HCT116 (cell line): ENCODE measurements at regions not wholly inside any gene's neighbourhood (a gene's known extent, or its start where the extent isn't known, plus 50 kb on each side); places are given as distances from the start of the nearest gene placed in this dataset.
"Not testable (repeated sequence)": the region's sequence is repeated elsewhere in the genome, so short reads cannot be mapped to it uniquely, and the experiment has no call there.

Experiments used
- CTCF ChIP-seq, 3 experiments: fragments of 200-600 bp in 1 of 3; sonication (generic) in 1 of 3; IDR thresholded peaks in 2 of 3; conservative IDR thresholded peaks in 1 of 3; 2 replicates each; pipeline ENCODE4 v1.5.1; 2012 to 2017; ENCODE audit warnings: low read depth in 2 of 3, low read length in 2 of 3, antibody characterized with exemption in 1 of 3, borderline replicate concordance in 1 of 3, control low read depth in 1 of 3, mild to moderate bottlenecking in 1 of 3, mixed read lengths in 1 of 3, mixed run types in 1 of 3, moderate library complexity in 1 of 3; ENCODE audit not compliant: insufficient read depth in 1 of 3
- SRF ChIP-seq: IDR thresholded peaks from 2 replicates; pipeline ENCODE4 v1.6.1; 2012; ENCODE audit warnings: low read depth
- TCF7L2 ChIP-seq: IDR thresholded peaks from 2 replicates; pipeline ENCODE4 v1.7.0; 2011; ENCODE audit warnings: borderline replicate concordance, inconsistent platforms; ENCODE audit not compliant: insufficient read depth, insufficient read length; ENCODE audit errors: extremely low read depth

GRCh38 chr2:129833465-129833864 is 146.0 kb upstream of the RAB6C start:
- TF ChIP-seq SRF; TCF7L2; CTCF (IDR thresholded peaks at IDR 0.05 in 2 of 3, conservative IDR thresholded peaks at IDR 0.05 in 1 of 3; ENCODE audit: borderline replicate concordance in 1 of 3, insufficient read depth in 1 of 3, low read depth in 2 of 3, low read length in 2 of 3): not testable (repeated sequence)
